ENCODE measurements at regions not wholly inside any gene's neighbourhood (a gene's known extent, or its start where the extent isn't known, plus 50 kb on each side); places are given as distances from the start of the nearest gene placed in this dataset.

DNA sequence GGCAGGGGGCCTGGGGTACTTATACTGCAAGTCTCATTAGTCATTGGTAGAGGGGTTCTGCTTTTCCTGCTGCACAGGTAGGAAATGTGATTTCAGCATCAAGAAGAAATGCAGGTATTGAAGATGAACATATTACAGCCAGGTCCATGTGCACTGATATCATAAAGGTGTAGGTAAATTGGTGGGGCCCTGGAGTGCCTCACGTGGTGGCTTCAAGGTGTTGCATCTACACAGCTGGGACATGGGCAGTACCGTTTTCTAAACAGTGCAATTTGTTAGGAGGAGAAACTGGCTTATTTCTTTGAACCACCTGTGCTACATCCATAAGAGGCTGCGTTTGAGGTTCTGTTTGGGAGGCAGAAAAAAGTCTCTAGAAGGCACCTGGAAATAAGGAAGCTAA lies 618.1 kb upstream of the RBFOX1 start:
- TF ChIP-seq, protein P1, sequence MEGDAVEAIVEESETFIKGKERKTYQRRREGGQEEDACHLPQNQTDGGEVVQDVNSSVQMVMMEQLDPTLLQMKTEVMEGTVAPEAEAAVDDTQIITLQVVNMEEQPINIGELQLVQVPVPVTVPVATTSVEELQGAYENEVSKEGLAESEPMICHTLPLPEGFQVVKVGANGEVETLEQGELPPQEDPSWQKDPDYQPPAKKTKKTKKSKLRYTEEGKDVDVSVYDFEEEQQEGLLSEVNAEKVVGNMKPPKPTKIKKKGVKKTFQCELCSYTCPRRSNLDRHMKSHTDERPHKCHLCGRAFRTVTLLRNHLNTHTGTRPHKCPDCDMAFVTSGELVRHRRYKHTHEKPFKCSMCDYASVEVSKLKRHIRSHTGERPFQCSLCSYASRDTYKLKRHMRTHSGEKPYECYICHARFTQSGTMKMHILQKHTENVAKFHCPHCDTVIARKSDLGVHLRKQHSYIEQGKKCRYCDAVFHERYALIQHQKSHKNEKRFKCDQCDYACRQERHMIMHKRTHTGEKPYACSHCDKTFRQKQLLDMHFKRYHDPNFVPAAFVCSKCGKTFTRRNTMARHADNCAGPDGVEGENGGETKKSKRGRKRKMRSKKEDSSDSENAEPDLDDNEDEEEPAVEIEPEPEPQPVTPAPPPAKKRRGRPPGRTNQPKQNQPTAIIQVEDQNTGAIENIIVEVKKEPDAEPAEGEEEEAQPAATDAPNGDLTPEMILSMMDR (IDR thresholded peaks at IDR 0.05; ENCODE audit: insufficient read depth, low read depth, low read length, missing control alignments) = no peak
- H3K4me3 ChIP-seq (ENCODE audit: low read length) = no peak overlapping the region
- DNase-seq (ENCODE audit: low read depth) = no peak

DNA sequence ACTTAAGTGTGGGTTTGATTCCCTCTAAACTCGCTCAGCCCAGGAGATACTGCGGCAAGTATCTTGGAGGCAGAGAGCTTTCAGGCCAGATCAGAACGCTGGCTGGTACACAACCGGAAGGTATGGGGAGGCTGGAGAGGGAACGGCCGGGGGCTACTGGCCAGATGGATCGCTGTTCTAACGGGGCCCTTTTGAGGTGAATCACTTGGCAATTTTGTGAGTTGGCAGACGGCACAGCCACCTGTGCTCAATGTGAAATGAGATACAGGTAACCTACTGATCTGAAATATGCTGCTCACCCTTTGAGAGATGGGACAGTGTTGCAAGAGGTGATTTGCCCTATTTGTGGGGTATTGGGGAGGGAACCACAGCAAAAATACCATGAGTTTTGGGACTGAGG lies 622.9 kb upstream of the RBFOX1 start:
- H3K4me3 ChIP-seq (ENCODE audit: low read length) = no peak overlapping the region
- no peak for DNase-seq (ENCODE audit: low read depth)
- TF ChIP-seq, protein P1 (IDR thresholded peaks at IDR 0.05; ENCODE audit: insufficient read depth, low read depth, low read length, missing control alignments) = no peak

DNA sequence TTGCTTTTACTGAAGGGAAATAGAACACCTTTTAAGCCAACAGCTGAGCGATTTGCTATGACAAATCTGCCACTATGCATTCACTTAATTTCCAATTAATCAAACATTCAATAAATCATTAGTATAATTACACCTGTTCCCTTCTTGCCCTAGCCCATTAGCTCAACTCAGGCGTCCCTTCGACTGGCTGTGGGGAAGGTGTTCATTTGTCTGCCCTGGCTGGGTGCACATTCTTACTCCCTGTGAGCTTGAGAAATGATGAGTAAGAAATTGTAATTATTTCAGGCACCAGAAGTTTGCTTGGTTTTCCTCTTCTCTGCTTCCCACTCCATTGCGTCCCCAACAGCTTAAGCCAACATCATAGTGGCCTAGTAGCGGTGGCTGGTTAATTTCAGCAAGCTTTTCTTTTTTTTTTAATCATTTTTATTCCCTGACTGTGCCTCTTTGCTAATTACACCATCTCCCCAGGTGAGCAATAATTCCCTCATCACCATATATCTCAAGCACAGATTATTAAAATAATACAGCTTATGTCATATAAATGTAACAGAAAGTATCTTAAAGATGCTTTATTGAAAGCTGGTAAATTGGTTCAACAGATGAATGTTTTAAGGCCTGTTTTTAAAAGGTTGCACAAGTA lies 623.9 kb upstream of the RBFOX1 start:
- TF ChIP-seq, protein P1 (IDR thresholded peaks at IDR 0.05; ENCODE audit: insufficient read depth, low read depth, low read length, missing control alignments) = no peak
- DNase-seq (ENCODE audit: low read depth) = no peak
- no peak overlapping the region for H3K4me3 ChIP-seq (ENCODE audit: low read length)

- DNase-seq (ENCODE audit: low read depth) = no peak
- TF ChIP-seq, protein P1 (IDR thresholded peaks at IDR 0.05; ENCODE audit: insufficient read depth, low read depth, low read length, missing control alignments) = no peak
- H3K4me3 ChIP-seq (ENCODE audit: low read length) = no peak overlapping the region
Observed at GRCh38 chr16:6704306-6704930, 628.2 kb upstream of the RBFOX1 start.

DNA sequence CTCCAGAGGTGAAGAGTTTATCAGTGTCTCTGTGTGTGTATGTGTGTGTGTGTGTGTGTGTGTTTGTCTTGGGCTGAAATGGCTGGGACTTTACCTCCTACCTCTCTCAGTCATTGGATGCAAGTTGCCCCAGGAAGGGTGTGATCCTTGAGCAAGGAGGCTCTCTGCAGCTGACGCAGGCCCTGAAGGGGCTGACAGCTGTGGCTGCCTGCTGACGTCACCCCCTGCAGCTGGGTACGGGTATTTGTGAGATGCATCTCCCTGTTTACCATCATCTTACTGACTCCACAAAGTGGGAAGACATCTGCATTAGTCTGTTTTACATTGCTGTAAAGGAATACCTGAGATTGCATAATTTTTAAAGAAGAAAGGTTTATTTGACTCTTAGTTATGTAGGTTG lies 631.5 kb upstream of the RBFOX1 start:
- TF ChIP-seq, protein P1 (IDR thresholded peaks at IDR 0.05; ENCODE audit: insufficient read depth, low read depth, low read length, missing control alignments) = no peak
- no peak overlapping the region for H3K4me3 ChIP-seq (ENCODE audit: low read length)
- no peak for DNase-seq (ENCODE audit: low read depth)

DNA sequence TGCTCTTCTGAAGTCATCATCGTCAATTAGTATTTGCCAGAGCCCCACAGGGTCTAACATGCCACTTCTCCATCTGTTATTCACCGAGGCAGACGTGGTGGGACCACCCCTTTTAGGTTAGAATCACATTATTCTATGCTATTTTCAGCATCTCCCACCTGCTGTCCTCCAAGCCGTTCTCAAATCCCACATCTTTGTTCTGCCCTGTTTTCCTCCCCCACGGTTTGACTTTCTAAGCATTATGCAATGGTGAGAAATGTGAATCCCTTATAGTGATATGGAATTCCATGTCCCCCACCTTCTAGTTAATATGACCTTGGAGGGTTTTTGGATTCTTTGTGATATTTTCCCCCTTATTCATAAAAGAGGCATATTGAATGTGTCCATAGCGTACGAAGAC lies 634.1 kb upstream of the RBFOX1 start:
- TF ChIP-seq, protein P1 (IDR thresholded peaks at IDR 0.05; ENCODE audit: insufficient read depth, low read depth, low read length, missing control alignments) = no peak
- no peak for DNase-seq (ENCODE audit: low read depth)
- H3K4me3 ChIP-seq (ENCODE audit: low read length) = no peak overlapping the region

GRCh38 chr16:6695666-6696065 lies 637.0 kb upstream of the RBFOX1 start:
- TF ChIP-seq, protein P1 (IDR thresholded peaks at IDR 0.05; ENCODE audit: insufficient read depth, low read depth, low read length, missing control alignments) = no peak
- DNase-seq (ENCODE audit: low read depth) = no peak
- no peak overlapping the region for H3K4me3 ChIP-seq (ENCODE audit: low read length)

All from epithelial cell of esophagus (primary cell).